ENCODE measurements at regions not wholly inside any gene's neighbourhood (a gene's known extent, or its start where the extent isn't known, plus 50 kb on each side); places are given as distances from the start of the nearest gene placed in this dataset.

- H3K36me3 ChIP-seq (ENCODE audit: insufficient read depth, low read length): no peaks in the 10 kb centered on the region
- ATAC-seq (ENCODE audit: poor library complexity) (no peak), DNase-seq (no peak)
- Mint-ChIP-seq H3K27me3 (peaks cover 3% of the 10 kb centered on the region), H3K4me1 (ENCODE audit: low read depth) (no peaks in the 10 kb centered on the region), H3K4me3 (no peak overlapping the region), H3K27ac (no peak overlapping the region), H3K36me3 (ENCODE audit: low read depth) (no peaks in the 10 kb centered on the region), H3K9me3 (no peaks in the 10 kb centered on the region)
- no peaks in the 10 kb centered on the region for H3K27me3 ChIP-seq (ENCODE audit: control insufficient read depth in 1 of 2, insufficient read depth in 2 of 2, low read length in 2 of 2)
- no peak overlapping the region for H3K27ac ChIP-seq (ENCODE audit: low read depth in 1 of 2, low read length in 2 of 2)
- H3K4me3 ChIP-seq (ENCODE audit: low read length): no peak overlapping the region
- TF ChIP-seq CTCF (IDR thresholded peaks at IDR 0.05): no peak
- ChIA-PET POLR2A (no interaction called here), CTCF (no interaction called here)
- H3K4me1 ChIP-seq (ENCODE audit: insufficient read depth, low read length): no peaks in the 10 kb centered on the region
- intact Hi-C loops (cut with DNase I, micrococcal nuclease): no loop called here
- H3K9me3 ChIP-seq (ENCODE audit: control insufficient read depth in 1 of 2, insufficient read depth in 1 of 2, low read length in 2 of 2): no peaks in the 10 kb centered on the region
Measured at GRCh38 chr6:105926318-105926717, 159.8 kb upstream of the PRDM1 start.

- intact Hi-C loops (cut with DNase I, micrococcal nuclease): no loop called here
- H3K4me3 ChIP-seq (ENCODE audit: low read length): no peak overlapping the region
- H3K4me3 Mint-ChIP-seq: no peak overlapping the region
- ChIA-PET CTCF (no interaction called here), POLR2A (no interaction called here)
- no peaks in the 10 kb centered on the region for H3K27me3 ChIP-seq (ENCODE audit: control insufficient read depth in 1 of 2, insufficient read depth in 2 of 2, low read length in 2 of 2)
- H3K9me3 ChIP-seq (ENCODE audit: control insufficient read depth in 1 of 2, insufficient read depth in 1 of 2, low read length in 2 of 2): no peaks in the 10 kb centered on the region
- H3K4me1 Mint-ChIP-seq (ENCODE audit: low read depth): no peaks in the 10 kb centered on the region
- no peak for ATAC-seq (ENCODE audit: poor library complexity)
- no peak overlapping the region for H3K27ac Mint-ChIP-seq
- no peak for TF ChIP-seq CTCF (IDR thresholded peaks at IDR 0.05)
- no peaks in the 10 kb centered on the region for H3K36me3 Mint-ChIP-seq (ENCODE audit: low read depth)
- H3K9me3 Mint-ChIP-seq: no peaks in the 10 kb centered on the region
- no peaks in the 10 kb centered on the region for H3K4me1 ChIP-seq (ENCODE audit: insufficient read depth, low read length)
- H3K36me3 ChIP-seq (ENCODE audit: insufficient read depth, low read length): no peaks in the 10 kb centered on the region
- H3K27ac ChIP-seq (ENCODE audit: low read depth in 1 of 2, low read length in 2 of 2): no peak overlapping the region
- peak in 1 of 14 experiments; percentile 18 for DNase-seq
- peaks cover 3% of the 10 kb centered on the region for H3K27me3 Mint-ChIP-seq
Measured at GRCh38 chr6:105925706-105926105, 160.4 kb upstream of the PRDM1 start.

GRCh38 chr6:105921781-105922180 is 164.4 kb upstream of the PRDM1 start:
- no peaks in the 10 kb centered on the region for H3K4me1 Mint-ChIP-seq (ENCODE audit: low read depth)
- ChIA-PET POLR2A (no interaction called here), CTCF (no interaction called here)
- no peaks in the 10 kb centered on the region for H3K36me3 Mint-ChIP-seq (ENCODE audit: low read depth)
- no peaks in the 10 kb centered on the region for H3K9me3 Mint-ChIP-seq
- no peaks in the 10 kb centered on the region for H3K4me1 ChIP-seq (ENCODE audit: insufficient read depth, low read length)
- TF ChIP-seq CTCF (IDR thresholded peaks at IDR 0.05): no peak
- no peaks in the 10 kb centered on the region for H3K27me3 ChIP-seq (ENCODE audit: control insufficient read depth in 1 of 2, insufficient read depth in 2 of 2, low read length in 2 of 2)
- intact Hi-C loops (cut with DNase I, micrococcal nuclease): no loop called here
- no peak overlapping the region for H3K4me3 ChIP-seq (ENCODE audit: low read length)
- no peaks in the 10 kb centered on the region for H3K36me3 ChIP-seq (ENCODE audit: insufficient read depth, low read length)
- no peaks in the 10 kb centered on the region for H3K9me3 ChIP-seq (ENCODE audit: control insufficient read depth in 1 of 2, insufficient read depth in 1 of 2, low read length in 2 of 2)
- ATAC-seq (ENCODE audit: poor library complexity) (no peak), DNase-seq (no peak)
- peaks cover 14% of the 10 kb centered on the region for H3K27me3 Mint-ChIP-seq
- H3K4me3 Mint-ChIP-seq: no peak overlapping the region
- H3K27ac ChIP-seq (ENCODE audit: low read depth in 1 of 2, low read length in 2 of 2): no peak overlapping the region
- H3K27ac Mint-ChIP-seq: no peak overlapping the region
